ENCODE measurements at regions not wholly inside any gene's neighbourhood (a gene's known extent, or its start where the extent isn't known, plus 50 kb on each side); places are given as distances from the start of the nearest gene placed in this dataset.

DNA sequence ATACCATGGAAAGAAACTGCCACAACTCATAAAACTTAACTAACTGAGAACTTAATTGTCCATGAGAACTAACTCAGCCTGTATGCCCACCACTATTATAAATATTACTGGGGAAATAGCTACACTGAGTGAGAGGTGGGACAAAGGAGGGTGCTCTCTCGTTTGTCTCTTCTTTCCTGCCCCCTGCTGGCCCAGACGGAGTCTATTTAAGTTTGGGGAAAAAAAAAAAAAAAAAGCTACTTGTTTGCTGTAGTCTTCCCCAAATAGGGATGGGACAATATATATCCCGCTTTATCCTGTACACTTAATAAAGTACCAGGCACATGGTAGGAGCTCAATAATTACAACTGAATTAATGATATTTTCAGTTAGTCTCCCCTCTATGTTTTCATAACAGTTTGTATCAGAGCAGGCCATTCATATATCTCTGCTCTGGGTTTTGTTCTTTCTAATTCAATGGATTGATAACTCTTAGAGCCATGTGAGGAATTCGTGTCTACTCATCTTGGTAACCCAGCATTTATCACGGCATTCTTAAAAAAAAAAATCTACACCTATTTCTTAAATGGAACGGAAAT is 647.6 kb upstream of the PKDCC start:
- TF ChIP-seq, protein P1, sequence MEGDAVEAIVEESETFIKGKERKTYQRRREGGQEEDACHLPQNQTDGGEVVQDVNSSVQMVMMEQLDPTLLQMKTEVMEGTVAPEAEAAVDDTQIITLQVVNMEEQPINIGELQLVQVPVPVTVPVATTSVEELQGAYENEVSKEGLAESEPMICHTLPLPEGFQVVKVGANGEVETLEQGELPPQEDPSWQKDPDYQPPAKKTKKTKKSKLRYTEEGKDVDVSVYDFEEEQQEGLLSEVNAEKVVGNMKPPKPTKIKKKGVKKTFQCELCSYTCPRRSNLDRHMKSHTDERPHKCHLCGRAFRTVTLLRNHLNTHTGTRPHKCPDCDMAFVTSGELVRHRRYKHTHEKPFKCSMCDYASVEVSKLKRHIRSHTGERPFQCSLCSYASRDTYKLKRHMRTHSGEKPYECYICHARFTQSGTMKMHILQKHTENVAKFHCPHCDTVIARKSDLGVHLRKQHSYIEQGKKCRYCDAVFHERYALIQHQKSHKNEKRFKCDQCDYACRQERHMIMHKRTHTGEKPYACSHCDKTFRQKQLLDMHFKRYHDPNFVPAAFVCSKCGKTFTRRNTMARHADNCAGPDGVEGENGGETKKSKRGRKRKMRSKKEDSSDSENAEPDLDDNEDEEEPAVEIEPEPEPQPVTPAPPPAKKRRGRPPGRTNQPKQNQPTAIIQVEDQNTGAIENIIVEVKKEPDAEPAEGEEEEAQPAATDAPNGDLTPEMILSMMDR (IDR thresholded peaks at IDR 0.05; ENCODE audit: insufficient read depth, low read depth, low read length), result peak; percentile 31
- TF ChIP-seq EZH2 (IDR thresholded peaks at IDR 0.05; ENCODE audit: insufficient read depth, low read length), result no peak

Measured in astrocyte (in vitro differentiated cells and primary cell).